ENCODE measurements at regions not wholly inside any gene's neighbourhood (a gene's known extent, or its start where the extent isn't known, plus 50 kb on each side); places are given as distances from the start of the nearest gene placed in this dataset.

GRCh38 chr2:175363699-175364098, 182.2 kb upstream of the ATP5MC3 start:
- H3K27ac ChIP-seq (ENCODE audit: low read depth, low read length), result no peak overlapping the region
- no peaks in the 10 kb centered on the region for H4K20me1 ChIP-seq (ENCODE audit: insufficient read depth)
- no peak for DNase-seq (ENCODE audit: low read depth, low spot score)
- H3K4me3 ChIP-seq (replicated peaks in 1 of 2; ENCODE audit: low read depth in 1 of 2, low read length in 2 of 2), result no peak overlapping the region
- no peaks in the 10 kb centered on the region for H3K27me3 ChIP-seq (ENCODE audit: insufficient read depth, low read length)
- ATAC-seq, result no peak
- H2AFZ ChIP-seq (ENCODE audit: low read depth, low read length, poor library complexity, severe bottlenecking), result no peak overlapping the region
- H3K9me2 ChIP-seq (ENCODE audit: insufficient read depth), result no peaks in the 10 kb centered on the region
- intact Hi-C loops (cut with micrococcal nuclease), result no loop called here
- TF ChIP-seq EZH2 (IDR thresholded peaks at IDR 0.05) (no peak), FOSL1 (IDR thresholded peaks at IDR 0.05; ENCODE audit: low read depth) (no peak), RAD21 (IDR thresholded peaks at IDR 0.05; ENCODE audit: low read depth) (no peak), POLR2A (IDR thresholded peaks at IDR 0.05; ENCODE audit: borderline replicate concordance, extremely low read depth, insufficient read depth, insufficient read length) (no peak), REST (IDR thresholded peaks at IDR 0.05; ENCODE audit: low read depth) (no peak), JUND (IDR thresholded peaks at IDR 0.05) (no peak), SIN3A (IDR thresholded peaks at IDR 0.05; ENCODE audit: low read depth) (no peak), EZH2phosphoT487 (IDR thresholded peaks at IDR 0.05; ENCODE audit: borderline replicate concordance) (no peak), SRF (IDR thresholded peaks at IDR 0.05; ENCODE audit: low read depth) (no peak), YY1 (IDR thresholded peaks at IDR 0.05; ENCODE audit: extremely low read depth, insufficient replicate concordance, low read depth, low read length) (no peak), ZBTB33 (IDR thresholded peaks at IDR 0.05; ENCODE audit: extremely low read depth, insufficient replicate concordance, low read length) (no peak), EGR1 (IDR thresholded peaks at IDR 0.05; ENCODE audit: low read depth) (no peak), SP1 (IDR thresholded peaks at IDR 0.05; ENCODE audit: low read depth) (no peak), ZNF274 (IDR thresholded peaks at IDR 0.05; ENCODE audit: low read depth, low read length) (no peak), POLR2AphosphoS5 (IDR thresholded peaks at IDR 0.05; ENCODE audit: low read depth, low read length) (no peak)
- TF ChIP-seq, protein P1, sequence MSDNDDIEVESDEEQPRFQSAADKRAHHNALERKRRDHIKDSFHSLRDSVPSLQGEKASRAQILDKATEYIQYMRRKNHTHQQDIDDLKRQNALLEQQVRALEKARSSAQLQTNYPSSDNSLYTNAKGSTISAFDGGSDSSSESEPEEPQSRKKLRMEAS (IDR thresholded peaks at IDR 0.05), result no peak
- TF ChIP-seq, protein P2, sequence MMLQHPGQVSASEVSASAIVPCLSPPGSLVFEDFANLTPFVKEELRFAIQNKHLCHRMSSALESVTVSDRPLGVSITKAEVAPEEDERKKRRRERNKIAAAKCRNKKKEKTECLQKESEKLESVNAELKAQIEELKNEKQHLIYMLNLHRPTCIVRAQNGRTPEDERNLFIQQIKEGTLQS (IDR thresholded peaks at IDR 0.05), result no peak
- H3K9me3 ChIP-seq (ENCODE audit: control insufficient read depth in 1 of 2, insufficient read depth in 1 of 2, low read depth in 1 of 2, low read length in 2 of 2), result no peaks in the 10 kb centered on the region
- H3K36me3 ChIP-seq (ENCODE audit: control insufficient read depth in 1 of 2, insufficient read depth in 2 of 2, low read length in 2 of 2), result no peaks in the 10 kb centered on the region
- CTCF ChIA-PET, result interaction anchor here (1.4 kb wide), 1 partner anchor 10 kb away, joined by 3 read pairs; no protein-coding TSS in a partner anchor
- RAD21 ChIA-PET (ENCODE audit: low non-redundant PET in 1 of 2, low total read pairs in 2 of 2, uncharacterized antibody in 2 of 2, unreplicated experiment in 2 of 2), result no interaction called here
- BruUV-seq (replicated peaks), result no TSS peak
- H3K4me1 ChIP-seq (ENCODE audit: control insufficient read depth in 1 of 2, insufficient read depth in 2 of 2, low read length in 2 of 2), result no peaks in the 10 kb centered on the region
- POLR2A ChIA-PET, result no interaction called here
- no peaks in the 10 kb centered on the region for H3K79me2 ChIP-seq (ENCODE audit: insufficient read depth, low read length)
- no peak overlapping the region for H3K4me2 ChIP-seq (ENCODE audit: low read length)
- no peak overlapping the region for H3K9ac ChIP-seq (ENCODE audit: low read length)
